Endothelial cell of umbilical vein (primary cell): ENCODE measurements at regions not wholly inside any gene's neighbourhood (a gene's known extent, or its start where the extent isn't known, plus 50 kb on each side); places are given as distances from the start of the nearest gene placed in this dataset.

Experiments used
- BruUV-seq: library from RNA; stranded (reverse); fragments of 400-500 nt; replicated peaks from 2 replicates; lab custom pipeline; 2021; lab: Mats Ljungman, UMichigan
- CTCF ChIA-PET: fragments of 300-600, 350-600 bp; sonication (Branson Sonifier 250); formaldehyde crosslinking; loops from one replicate; lab custom pipeline; 2021; ENCODE audit warnings: antibody characterized with exemption, inconsistent platforms; lab: Charles Lee
- POLR2A ChIA-PET: fragments of 300-600, 350-600 bp; sonication (Branson Sonifier 250); formaldehyde crosslinking; loops from one replicate; lab custom pipeline; 2021; ENCODE audit warnings: antibody characterized with exemption, inconsistent platforms; lab: Charles Lee
- DNase-seq: peaks from one replicate; pipeline ENCODE4 v3.0.0-alpha.2; 2011; ENCODE audit warnings: low read depth, low spot score
- FAIRE-seq: peaks from 2 replicates; lab custom pipeline; 2011; peaks lifted over from hg19 to GRCh38; lab: Jason Lieb, UNC
- H2AFZ ChIP-seq: 2 replicates; pipeline ENCODE4 v1.6.0; 2012; ENCODE audit warnings: low read depth, low read length, control low read depth, inconsistent platforms
- H3K27ac ChIP-seq: 2 replicates; pipeline ENCODE4 v1.5.1; 2011; ENCODE audit warnings: low read depth, mild to moderate bottlenecking, control low read depth, low read length, moderate library complexity; ENCODE audit not compliant: insufficient read depth
- H3K27me3 ChIP-seq, 2 experiments: 2 replicates each; pipeline versions ENCODE4 v1.6.0 to v1.6.1; 2011; ENCODE audit warnings: low read length in 2 of 2, mixed read lengths in 1 of 2; ENCODE audit not compliant: control insufficient read depth in 2 of 2, insufficient read depth in 2 of 2
- H3K36me3 ChIP-seq, 2 experiments: 2 replicates in 1 of 2; 3 replicates in 1 of 2; pipeline ENCODE4 v1.5.1; 2011; ENCODE audit warnings: low read length in 2 of 2, mild to moderate bottlenecking in 1 of 2, moderate library complexity in 1 of 2; ENCODE audit not compliant: control insufficient read depth in 2 of 2, insufficient read depth in 2 of 2; ENCODE audit errors: extremely low read depth in 1 of 2
- H3K4me1 ChIP-seq: 3 replicates; pipeline ENCODE4 v1.5.1; 2011; ENCODE audit warnings: mild to moderate bottlenecking, low read length; ENCODE audit not compliant: control insufficient read depth, insufficient read depth; ENCODE audit errors: extremely low read depth
- H3K4me2 ChIP-seq: 2 replicates; pipeline ENCODE4 v1.6.1; 2011; ENCODE audit warnings: low read length, control low read depth, mixed read lengths; ENCODE audit not compliant: insufficient read depth
- H3K4me3 ChIP-seq, 3 experiments: fragments of 200-600 bp in 1 of 3; sonication (generic), shearing (Covaris generic) in 1 of 3; replicated peaks in 1 of 3; 2 replicates each; pipeline ENCODE4 v1.5.1; 2011 to 2016; ENCODE audit warnings: control low read depth in 3 of 3, low read length in 3 of 3, mild to moderate bottlenecking in 2 of 3, inconsistent platforms in 1 of 3, low read depth in 1 of 3, moderate library complexity in 1 of 3; ENCODE audit not compliant: insufficient read depth in 1 of 3
- H3K79me2 ChIP-seq: 2 replicates; pipeline ENCODE4 v1.6.0; 2012; ENCODE audit warnings: low read length, inconsistent platforms; ENCODE audit not compliant: control insufficient read depth, insufficient read depth
- H3K9ac ChIP-seq: replicated peaks from 2 replicates; pipeline ENCODE3; 2011; ENCODE audit warnings: low read length, control low read depth; ENCODE audit not compliant: insufficient read depth; ENCODE audit errors: extremely low read depth
- H3K9me1 ChIP-seq: replicated peaks from 3 replicates; pipeline ENCODE4 v1.6.0; 2011; ENCODE audit warnings: mild to moderate bottlenecking, low read length; ENCODE audit not compliant: control insufficient read depth, insufficient read depth; ENCODE audit errors: extremely low read depth
- H3K9me3 ChIP-seq: replicated peaks from 2 replicates; pipeline ENCODE4 v1.5.1; 2012; ENCODE audit warnings: low read length, inconsistent platforms; ENCODE audit not compliant: control insufficient read depth, insufficient read depth
- H4K20me1 ChIP-seq: replicated peaks from 2 replicates; pipeline ENCODE3; 2011; ENCODE audit warnings: mild to moderate bottlenecking, low read length; ENCODE audit not compliant: control insufficient read depth, insufficient read depth; ENCODE audit errors: extremely low read depth
- CTCF ChIP-seq, 2 donors: IDR thresholded peaks; 1 replicate in 1 of 2; 2 replicates in 1 of 2; pipeline ENCODE4 v1.5.1; 2011; ENCODE audit warnings: low read length in 2 of 2, mild to moderate bottlenecking in 2 of 2, moderate library complexity in 2 of 2, control low read depth in 1 of 2, inconsistent platforms in 1 of 2, low read depth in 1 of 2; ENCODE audit not compliant: insufficient read depth in 1 of 2; ENCODE audit errors: extremely low read depth in 1 of 2
- EZH2 ChIP-seq: IDR thresholded peaks from 2 replicates; pipeline ENCODE4 v1.6.1; 2012; ENCODE audit warnings: borderline replicate concordance, low read depth, mild to moderate bottlenecking, moderate library complexity, low read length, inconsistent platforms; ENCODE audit not compliant: severe bottlenecking
- FOS ChIP-seq: IDR thresholded peaks from 2 replicates; pipeline ENCODE4 v1.6.1; 2011; ENCODE audit warnings: mild to moderate bottlenecking, low read length, moderate library complexity, borderline replicate concordance; ENCODE audit not compliant: insufficient read depth
- GATA2 ChIP-seq: IDR thresholded peaks from 2 replicates; pipeline ENCODE4 v1.7.0; 2011; ENCODE audit warnings: low read depth, mild to moderate bottlenecking, moderate library complexity, mixed read lengths, low read length; ENCODE audit not compliant: insufficient read length, insufficient read depth
- JUN ChIP-seq: IDR thresholded peaks from 2 replicates; pipeline ENCODE4 v1.6.1; 2011; ENCODE audit warnings: borderline replicate concordance, low read depth; ENCODE audit not compliant: insufficient read length, insufficient read depth
- MAX ChIP-seq: IDR thresholded peaks from 2 replicates; pipeline ENCODE4 v1.6.1; 2011; ENCODE audit not compliant: insufficient read depth, insufficient read length
- MYC ChIP-seq: IDR thresholded peaks from one replicate; pipeline ENCODE4 v1.6.1; 2011; ENCODE audit warnings: mild to moderate bottlenecking, low read depth, low read length
- POLR2A ChIP-seq: IDR thresholded peaks from 2 replicates; pipeline ENCODE4 v1.6.1; 2012; ENCODE audit warnings: low read depth, mild to moderate bottlenecking, control low read depth, low read length
- POLR2AphosphoS5 ChIP-seq: IDR thresholded peaks from 2 replicates; pipeline ENCODE4 v1.6.1; 2012; ENCODE audit warnings: low read depth, mild to moderate bottlenecking, control low read depth, low read length, moderate library complexity; ENCODE audit not compliant: insufficient read depth
- dilution Hi-C: fragments of 300-500 bp; cut with MboI; formaldehyde crosslinking; loops from one replicate; pipeline ENCODE4 v1.15.0; 2019; ENCODE audit warnings: low sequenced_read_pairs; ENCODE audit not compliant: extremely low pct_ligation_motif_present
- intact Hi-C: fragments of 100-400 bp; cut with micrococcal nuclease; formaldehyde crosslinking; loops from one replicate; pipeline ENCODE4 v1.10.0; 2022

GRCh38 chr4:38387348-38387747, 276.7 kb upstream of the KLF3 start:
- intact Hi-C loops (no loop called here), dilution Hi-C loops (no loop called here)
- Histone ChIP-seq H3K4me1 (no peaks in the 10 kb centered on the region), H2AFZ (no peak overlapping the region), H3K9me3 (no peaks in the 10 kb centered on the region), H3K4me2 (no peak overlapping the region), H3K9me1 (no peaks in the 10 kb centered on the region), H3K4me3 (no peak overlapping the region), H3K79me2 (no peaks in the 10 kb centered on the region), H4K20me1 (no peaks in the 10 kb centered on the region), H3K27ac (no peak overlapping the region), H3K36me3 (no peaks in the 10 kb centered on the region), H3K27me3 (peaks cover 3 to 4% of the 10 kb centered on the region in 2 experiments), H3K9ac (no peak overlapping the region)
- POLR2A ChIA-PET = no interaction called here
- no peak for TF ChIP-seq FOS
- no peak for TF ChIP-seq EZH2
- TF ChIP-seq MAX = no peak
- no peak for TF ChIP-seq CTCF (IDR thresholded peaks at IDR 0.05; ENCODE audit: extremely low read depth in 1 of 2, insufficient read depth in 1 of 2, low read depth in 1 of 2, low read length in 2 of 2)
- TF ChIP-seq GATA2 = no peak
- no peak for TF ChIP-seq JUN
- no peak for TF ChIP-seq POLR2AphosphoS5
- TF ChIP-seq POLR2A = no peak
- no peak for TF ChIP-seq MYC
- CTCF ChIA-PET = no interaction called here
- DNase-seq = no peak
- no TSS peak for BruUV-seq
- no peak for FAIRE-seq
